ENCODE measurements at regions not wholly inside any gene's neighbourhood (a gene's known extent, or its start where the extent isn't known, plus 50 kb on each side); places are given as distances from the start of the nearest gene placed in this dataset.

DNA sequence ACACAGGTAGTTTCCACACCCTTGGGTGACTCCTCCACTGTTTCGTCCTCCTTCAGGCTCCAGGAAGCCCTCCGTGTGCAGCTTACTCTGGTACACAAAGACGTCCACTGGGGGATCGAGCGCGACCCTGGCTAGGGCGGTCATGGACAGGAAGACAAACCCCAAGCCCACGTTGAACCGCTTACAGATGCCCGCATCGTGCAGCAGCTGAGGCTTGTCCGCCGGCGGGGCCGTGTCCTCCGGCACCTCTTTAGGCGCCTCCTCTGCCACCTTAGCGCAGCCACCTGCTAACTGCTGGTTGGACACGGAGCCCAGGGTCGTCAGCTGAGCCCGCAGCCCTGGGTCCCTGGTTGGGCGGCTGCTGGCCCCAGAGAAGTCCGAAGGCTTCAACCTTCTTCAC, 309.0 kb upstream of the BTBD3 start:
- TF ChIP-seq RAD21 (IDR thresholded peaks at IDR 0.05; ENCODE audit: low read depth) (no peak), CTCF (IDR thresholded peaks at IDR 0.05 in 2 of 3, conservative IDR thresholded peaks at IDR 0.05 in 1 of 3; ENCODE audit: borderline replicate concordance in 1 of 3, insufficient read depth in 1 of 3, low read depth in 2 of 3, low read length in 2 of 3) (no peak), EZH2phosphoT487 (IDR thresholded peaks at IDR 0.05; ENCODE audit: borderline replicate concordance) (no peak)
